NT2/D1 (cell line): ENCODE measurements at regions not wholly inside any gene's neighbourhood (a gene's known extent, or its start where the extent isn't known, plus 50 kb on each side); places are given as distances from the start of the nearest gene placed in this dataset.
"Not testable (repeated sequence)": the region's sequence is repeated elsewhere in the genome, so short reads cannot be mapped to it uniquely, and the experiment has no call there.

ENCODE experiments used
- DNase-seq: peaks from one replicate; pipeline ENCODE4 v3.0.0-alpha.2; 2011; ENCODE audit warnings: low read depth, low spot score
- H3K27me3 ChIP-seq: 2 replicates; pipeline ENCODE4 v1.6.0; 2011; ENCODE audit warnings: mild to moderate bottlenecking; ENCODE audit not compliant: insufficient read length, insufficient read depth
- H3K36me3 ChIP-seq: 2 replicates; pipeline ENCODE4 v1.6.1; 2011; ENCODE audit warnings: mild to moderate bottlenecking, low read length, mixed read lengths; ENCODE audit not compliant: insufficient read depth, insufficient read length
- H3K4me1 ChIP-seq: 2 replicates; pipeline ENCODE4 v1.5.1; 2011; ENCODE audit not compliant: insufficient read depth, insufficient read length
- H3K4me3 ChIP-seq: 2 replicates; pipeline ENCODE4 v1.5.1; 2011; ENCODE audit warnings: low read depth; ENCODE audit not compliant: insufficient read length
- H3K9ac ChIP-seq: 2 replicates; pipeline ENCODE4 v1.6.0; 2011; ENCODE audit warnings: low read depth; ENCODE audit not compliant: insufficient read length
- H3K9me3 ChIP-seq: 2 replicates; pipeline ENCODE4 v1.5.1; 2011; ENCODE audit warnings: mild to moderate bottlenecking, low read length; ENCODE audit not compliant: insufficient read depth
- SUZ12 ChIP-seq: IDR thresholded peaks from 2 replicates; pipeline ENCODE4 v1.6.1; 2011; ENCODE audit not compliant: insufficient read length, insufficient read depth; ENCODE audit errors: extremely low read depth
- YY1 ChIP-seq: IDR thresholded peaks from 2 replicates; pipeline ENCODE4 v1.6.1; 2011; ENCODE audit not compliant: insufficient read length, insufficient read depth
- ZNF274 ChIP-seq: IDR thresholded peaks from 2 replicates; pipeline ENCODE4 v1.6.1; 2011; ENCODE audit warnings: mild to moderate bottlenecking, low read depth, low read length

DNA sequence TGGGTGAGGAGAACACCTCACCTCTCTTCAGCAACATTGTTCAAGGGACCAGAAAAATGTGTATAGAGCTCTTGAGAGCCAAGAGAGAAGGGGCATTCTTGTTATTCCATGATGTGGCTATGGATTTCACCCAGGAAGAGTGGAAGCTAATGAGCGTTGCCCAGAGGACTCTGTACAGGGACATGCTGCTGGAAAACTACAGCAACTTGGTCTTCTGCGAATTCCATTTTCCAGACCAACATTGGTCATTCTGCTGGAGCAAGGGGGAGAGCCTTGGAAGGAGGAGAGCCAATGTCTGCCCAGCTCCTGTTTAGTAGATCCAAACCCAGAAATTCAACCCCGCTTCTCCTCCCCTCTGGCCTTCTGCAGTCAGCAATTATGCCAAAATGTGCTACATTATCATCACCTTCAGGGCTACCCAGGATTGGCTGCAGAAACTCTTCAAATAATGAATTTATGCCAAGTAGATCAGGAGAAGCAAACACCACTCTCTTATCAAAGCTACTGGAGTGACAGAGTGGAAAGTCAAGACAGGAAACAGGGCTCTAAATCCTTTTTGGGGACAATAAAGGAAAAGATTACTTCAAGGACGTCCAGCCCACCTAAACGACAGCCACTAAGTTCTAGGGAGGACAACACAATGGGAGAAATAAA lies 707.5 kb upstream of the LUZP2 start:
- no peaks in the 10 kb centered on the region for H3K27me3 ChIP-seq
- H3K4me3 ChIP-seq, result no peak overlapping the region
- H3K4me1 ChIP-seq, result no peaks in the 10 kb centered on the region
- no peaks in the 10 kb centered on the region for H3K36me3 ChIP-seq
- no peaks in the 10 kb centered on the region for H3K9me3 ChIP-seq
- no peak overlapping the region for H3K9ac ChIP-seq
- no peak for DNase-seq
- TF ChIP-seq SUZ12 (no peak), ZNF274 (no peak), YY1 (no peak)

DNA sequence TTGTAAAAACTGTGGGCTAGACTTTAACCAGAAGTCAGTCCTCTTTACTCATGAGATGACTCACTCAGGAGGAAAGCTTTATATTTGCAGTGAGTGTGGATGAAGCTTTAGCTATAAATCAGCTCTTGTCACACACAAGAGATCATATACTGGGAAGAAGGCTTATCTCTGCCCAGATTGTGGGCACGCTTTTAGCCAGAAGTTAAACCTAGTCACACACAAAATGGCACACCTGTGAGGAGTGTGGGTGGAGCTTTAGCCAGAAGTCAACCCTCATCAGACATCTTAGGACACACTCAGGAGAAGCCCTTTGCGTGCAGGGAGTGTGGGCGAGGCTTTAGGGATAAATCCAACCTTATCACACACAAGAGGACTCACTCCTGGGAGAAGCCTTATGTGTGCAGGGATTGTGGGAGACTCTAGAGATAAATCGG lies 706.9 kb upstream of the LUZP2 start:
- Histone ChIP-seq H3K27me3 (no peaks in the 10 kb centered on the region), H3K4me3 (no peak overlapping the region), H3K9me3 (no peaks in the 10 kb centered on the region), H3K4me1 (no peaks in the 10 kb centered on the region), H3K9ac (no peak overlapping the region), H3K36me3 (no peaks in the 10 kb centered on the region)
- TF ChIP-seq YY1 (no peak), SUZ12 (no peak), ZNF274 (no peak)
- DNase-seq, result no peak

DNA sequence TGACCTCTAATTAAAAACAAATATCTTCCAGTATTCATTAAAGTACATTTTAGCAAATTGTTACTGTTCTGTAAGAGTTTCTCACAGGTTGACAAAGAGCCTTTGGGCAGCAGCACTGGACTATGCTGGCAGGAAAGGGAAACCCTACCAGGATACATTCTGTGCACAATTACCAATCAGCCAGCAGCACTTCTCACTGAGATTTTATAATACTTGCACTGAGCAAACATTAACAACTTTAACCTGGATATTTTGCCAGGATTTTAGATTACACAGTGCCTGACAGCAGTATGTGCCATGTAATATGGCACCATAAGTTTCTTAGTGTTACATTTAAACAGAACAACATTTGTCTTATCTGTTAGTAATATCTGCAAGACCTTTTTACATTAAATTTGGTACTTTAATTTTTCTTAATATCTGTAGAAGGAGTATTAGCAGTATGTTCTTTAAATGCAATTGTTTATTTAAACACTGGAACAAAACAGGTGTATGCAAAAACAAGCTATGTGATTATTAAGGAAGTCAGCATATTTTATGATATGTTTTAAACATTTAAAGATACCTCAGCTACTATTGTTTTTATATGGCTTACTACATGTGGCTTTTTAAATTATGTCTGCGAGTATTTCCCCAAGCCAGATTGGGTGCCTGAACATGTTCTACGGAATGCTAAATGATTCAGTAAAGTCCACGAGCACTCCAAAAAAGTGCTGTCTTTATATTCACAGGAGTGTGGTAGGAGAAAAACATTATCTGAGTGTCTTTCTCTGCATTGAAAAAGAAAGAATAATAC lies 699.0 kb upstream of the LUZP2 start:
- Histone ChIP-seq H3K9me3 (no peaks in the 10 kb centered on the region), H3K4me1 (no peaks in the 10 kb centered on the region), H3K36me3 (no peaks in the 10 kb centered on the region), H3K27me3 (no peaks in the 10 kb centered on the region), H3K9ac (no peak overlapping the region), H3K4me3 (no peak overlapping the region)
- TF ChIP-seq SUZ12 (no peak), ZNF274 (no peak), YY1 (no peak)
- DNase-seq, result no peak

DNA sequence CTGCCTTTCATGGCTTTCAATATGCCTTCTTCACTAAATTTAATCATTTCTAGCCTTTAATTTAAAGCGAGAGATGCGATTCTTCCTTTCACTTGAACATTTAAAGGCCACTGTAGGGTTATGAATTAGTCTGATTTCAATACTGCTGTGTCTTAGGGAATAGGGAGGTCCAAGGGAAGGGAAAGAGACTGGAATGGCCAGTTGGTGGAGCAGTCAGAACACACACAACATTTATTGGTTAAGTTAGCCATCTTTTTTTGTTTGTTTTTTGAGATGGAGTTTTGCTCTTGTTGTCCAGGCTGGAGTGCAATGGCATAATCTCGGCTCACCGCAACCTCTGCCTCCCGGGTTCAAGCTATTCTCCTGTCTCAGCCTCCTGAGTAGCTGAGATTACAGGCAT lies 662.5 kb upstream of the LUZP2 start:
- not testable (repeated sequence) for H3K4me3 ChIP-seq, H3K36me3 ChIP-seq, DNase-seq, H3K9ac ChIP-seq, H3K27me3 ChIP-seq, H3K9me3 ChIP-seq, H3K4me1 ChIP-seq

DNA sequence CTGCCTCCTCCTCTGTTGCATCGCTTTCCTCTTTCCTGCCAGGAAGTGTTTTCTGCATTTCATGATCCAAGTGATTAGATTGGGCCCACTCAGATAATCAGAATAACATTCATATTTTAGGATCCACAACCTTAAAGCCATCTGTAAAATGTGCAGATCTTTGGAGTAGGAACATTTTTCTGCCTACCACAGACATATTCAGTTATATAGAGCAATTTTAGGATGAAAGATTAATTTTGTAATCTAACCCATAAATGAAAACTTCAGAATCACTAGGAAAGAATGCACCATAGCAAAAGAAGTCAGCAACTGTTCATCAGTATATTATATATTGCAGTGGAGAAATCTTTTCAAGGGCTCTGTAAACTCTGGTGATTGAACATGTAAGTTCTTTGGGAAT lies 659.9 kb upstream of the LUZP2 start:
- no peak for DNase-seq
- Histone ChIP-seq H3K9me3 (no peaks in the 10 kb centered on the region), H3K9ac (no peak overlapping the region), H3K36me3 (no peaks in the 10 kb centered on the region), H3K27me3 (no peaks in the 10 kb centered on the region), H3K4me3 (no peak overlapping the region), H3K4me1 (no peaks in the 10 kb centered on the region)
- TF ChIP-seq YY1 (no peak), ZNF274 (no peak), SUZ12 (no peak)

DNA sequence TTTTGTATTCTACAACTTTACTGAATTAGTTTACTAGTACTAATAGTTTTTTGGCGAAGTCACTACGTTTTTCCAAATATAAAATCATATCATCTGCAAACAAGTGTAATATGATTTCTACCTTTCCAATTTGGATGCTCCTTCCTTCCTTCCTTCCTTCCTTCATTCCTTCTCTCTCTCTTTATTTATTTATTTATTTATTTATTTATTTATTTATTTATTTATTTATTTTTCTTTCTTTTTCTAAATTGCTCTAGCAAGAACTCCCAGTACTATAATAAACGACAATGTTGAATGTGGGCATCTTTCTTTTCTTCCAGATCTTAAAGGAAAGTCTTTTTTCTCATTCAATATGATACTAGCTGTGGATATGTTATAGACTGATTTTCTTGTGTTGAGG lies 656.0 kb upstream of the LUZP2 start:
- H3K27me3 ChIP-seq, result no peaks in the 10 kb centered on the region
- no peak overlapping the region for H3K4me3 ChIP-seq
- no peaks in the 10 kb centered on the region for H3K9me3 ChIP-seq
- DNase-seq, result no peak
- H3K9ac ChIP-seq, result no peak overlapping the region
- H3K4me1 ChIP-seq, result no peaks in the 10 kb centered on the region
- TF ChIP-seq SUZ12 (no peak), YY1 (no peak), ZNF274 (no peak)
- no peaks in the 10 kb centered on the region for H3K36me3 ChIP-seq

DNA sequence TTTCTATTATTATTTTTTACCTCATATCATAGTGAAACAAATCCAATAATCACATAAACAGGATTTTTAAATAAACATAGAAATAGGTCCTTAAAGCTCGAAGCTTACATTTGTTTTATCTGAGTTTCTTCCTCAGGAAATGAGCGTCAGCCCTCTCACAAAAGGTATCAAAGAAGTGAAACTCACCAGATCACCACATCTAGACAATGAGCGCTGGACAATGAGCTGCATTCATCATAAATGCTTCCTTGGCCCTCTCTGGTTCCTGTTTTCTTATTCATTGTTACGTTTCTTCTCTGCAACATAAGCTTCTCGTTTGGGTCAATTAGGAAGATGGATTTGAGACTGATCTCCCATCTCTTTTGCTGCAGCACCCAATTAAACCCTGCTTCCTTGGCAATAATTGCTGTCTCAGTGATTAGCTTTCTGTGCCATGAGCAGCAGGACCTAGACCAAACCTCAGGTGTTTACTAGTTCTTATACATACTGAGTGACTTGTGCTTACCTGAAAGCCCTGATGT lies 649.9 kb upstream of the LUZP2 start:
- Histone ChIP-seq H3K36me3 (no peaks in the 10 kb centered on the region), H3K27me3 (no peaks in the 10 kb centered on the region), H3K9ac (no peak overlapping the region), H3K4me1 (no peaks in the 10 kb centered on the region), H3K9me3 (no peaks in the 10 kb centered on the region), H3K4me3 (no peak overlapping the region)
- TF ChIP-seq YY1 (no peak), SUZ12 (no peak), ZNF274 (no peak)
- no peak for DNase-seq
